ENCODE measurements at regions not wholly inside any gene's neighbourhood (a gene's known extent, or its start where the extent isn't known, plus 50 kb on each side); places are given as distances from the start of the nearest gene placed in this dataset.

DNA sequence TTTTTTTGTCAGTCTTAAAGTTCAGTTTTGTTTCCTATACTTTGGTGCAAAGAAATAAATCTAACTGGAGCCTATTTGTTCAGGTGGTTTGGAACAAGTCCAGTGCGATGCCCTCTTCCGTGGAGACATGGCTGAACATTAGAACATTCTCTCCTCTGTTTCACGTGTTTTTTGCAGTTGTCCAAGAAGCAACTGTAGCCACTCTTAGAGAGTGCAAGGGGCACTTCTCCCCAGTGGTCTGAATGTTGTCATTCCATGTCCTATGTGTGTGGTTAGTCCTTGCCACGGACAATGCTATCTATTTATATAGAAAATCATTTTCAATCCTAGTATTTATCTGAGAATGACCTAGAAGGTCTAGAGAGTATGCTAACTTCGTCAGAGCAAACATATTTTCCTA, 1232.5 kb upstream of the SEL1L start:
- H3K27me3 Mint-ChIP-seq (ENCODE audit: low read depth in 3 of 3): peaks cover 0 to 1% (median 0%) of the 10 kb centered on the region in 3 donors
- Histone ChIP-seq H4K20me1 (ENCODE audit: insufficient read depth, low read length) (no peaks in the 10 kb centered on the region), H3K9ac (ENCODE audit: insufficient read depth, low read length, poor library complexity, severe bottlenecking) (no peak overlapping the region), H3K36me3 (replicated peaks in 1 of 2; ENCODE audit: control insufficient read depth in 1 of 2, insufficient read depth in 2 of 2, low read length in 2 of 2) (no peaks in the 10 kb centered on the region), H3K79me2 (ENCODE audit: insufficient read depth, low read length) (no peaks in the 10 kb centered on the region), H3K9me3 (replicated peaks in 1 of 2; ENCODE audit: control insufficient read depth in 1 of 2, insufficient read depth in 1 of 2, low read length in 2 of 2) (no peaks in the 10 kb centered on the region), H3K27me3 (ENCODE audit: control insufficient read depth in 2 of 2, insufficient read depth in 2 of 2, low read length in 2 of 2) (no peaks in the 10 kb centered on the region), H3K27ac (ENCODE audit: low read depth in 1 of 2, low read length in 2 of 2) (no peak overlapping the region), H3K4me1 (ENCODE audit: control insufficient read depth in 1 of 2, insufficient read depth in 2 of 2, low read length in 2 of 2) (no peaks in the 10 kb centered on the region), H3K4me3 (replicated peaks in 1 of 3; ENCODE audit: low read depth in 2 of 3, low read length in 3 of 3) (no peak overlapping the region), H3K4me2 (replicated peaks; ENCODE audit: extremely low read depth, low read length, poor library complexity, severe bottlenecking) (no peak overlapping the region), H2AFZ (ENCODE audit: insufficient read depth, low read depth, low read length, poor library complexity, severe bottlenecking) (no peak overlapping the region)
- TF ChIP-seq, protein P1, sequence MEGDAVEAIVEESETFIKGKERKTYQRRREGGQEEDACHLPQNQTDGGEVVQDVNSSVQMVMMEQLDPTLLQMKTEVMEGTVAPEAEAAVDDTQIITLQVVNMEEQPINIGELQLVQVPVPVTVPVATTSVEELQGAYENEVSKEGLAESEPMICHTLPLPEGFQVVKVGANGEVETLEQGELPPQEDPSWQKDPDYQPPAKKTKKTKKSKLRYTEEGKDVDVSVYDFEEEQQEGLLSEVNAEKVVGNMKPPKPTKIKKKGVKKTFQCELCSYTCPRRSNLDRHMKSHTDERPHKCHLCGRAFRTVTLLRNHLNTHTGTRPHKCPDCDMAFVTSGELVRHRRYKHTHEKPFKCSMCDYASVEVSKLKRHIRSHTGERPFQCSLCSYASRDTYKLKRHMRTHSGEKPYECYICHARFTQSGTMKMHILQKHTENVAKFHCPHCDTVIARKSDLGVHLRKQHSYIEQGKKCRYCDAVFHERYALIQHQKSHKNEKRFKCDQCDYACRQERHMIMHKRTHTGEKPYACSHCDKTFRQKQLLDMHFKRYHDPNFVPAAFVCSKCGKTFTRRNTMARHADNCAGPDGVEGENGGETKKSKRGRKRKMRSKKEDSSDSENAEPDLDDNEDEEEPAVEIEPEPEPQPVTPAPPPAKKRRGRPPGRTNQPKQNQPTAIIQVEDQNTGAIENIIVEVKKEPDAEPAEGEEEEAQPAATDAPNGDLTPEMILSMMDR (IDR thresholded peaks at IDR 0.05): no peak
- no peaks in the 10 kb centered on the region for H3K4me1 Mint-ChIP-seq
- intact Hi-C loops (cut with micrococcal nuclease): no loop called here
- no peaks in the 10 kb centered on the region for H3K36me3 Mint-ChIP-seq
- 100% methylated on average over 2 of the region's 5 CpGs for WGBS (ENCODE audit: insufficient coverage)
- DNase-seq: no peak
- no peak overlapping the region for H3K4me3 Mint-ChIP-seq
- no peak overlapping the region for H3K27ac Mint-ChIP-seq
- peaks cover 0 to 10% (median 3%) of the 10 kb centered on the region in 7 donors for H3K9me3 Mint-ChIP-seq

DNA sequence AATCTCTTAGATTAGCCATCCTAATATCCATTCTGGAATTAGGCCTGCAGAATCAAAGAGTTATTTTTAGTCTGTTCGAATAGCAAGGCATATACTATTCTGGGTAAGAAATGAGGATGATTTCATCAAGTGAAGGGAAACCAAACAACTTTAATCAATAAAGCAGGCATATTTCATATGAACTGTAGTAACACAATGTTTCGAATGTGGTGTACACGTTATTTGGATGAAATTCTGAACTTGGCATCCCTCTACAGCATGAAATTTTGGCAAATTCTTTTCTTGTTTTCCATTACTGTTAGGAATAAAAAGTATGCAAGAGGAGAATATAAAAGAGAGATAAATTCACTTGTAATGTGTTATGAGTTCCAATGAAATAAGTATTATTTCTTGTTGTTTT, 1233.3 kb upstream of the SEL1L start:
- no peaks in the 10 kb centered on the region for H4K20me1 ChIP-seq (ENCODE audit: insufficient read depth, low read length)
- H3K4me1 Mint-ChIP-seq: no peaks in the 10 kb centered on the region
- H3K79me2 ChIP-seq (ENCODE audit: insufficient read depth, low read length): no peaks in the 10 kb centered on the region
- H2AFZ ChIP-seq (ENCODE audit: insufficient read depth, low read depth, low read length, poor library complexity, severe bottlenecking): no peak overlapping the region
- H3K27ac Mint-ChIP-seq: no peak overlapping the region
- no peak overlapping the region for H3K4me2 ChIP-seq (replicated peaks; ENCODE audit: extremely low read depth, low read length, poor library complexity, severe bottlenecking)
- no peak overlapping the region for H3K27ac ChIP-seq (ENCODE audit: low read depth in 1 of 2, low read length in 2 of 2)
- H3K27me3 ChIP-seq (ENCODE audit: control insufficient read depth in 2 of 2, insufficient read depth in 2 of 2, low read length in 2 of 2): no peaks in the 10 kb centered on the region
- intact Hi-C loops (cut with micrococcal nuclease): no loop called here
- H3K36me3 ChIP-seq (replicated peaks in 1 of 2; ENCODE audit: control insufficient read depth in 1 of 2, insufficient read depth in 2 of 2, low read length in 2 of 2): no peaks in the 10 kb centered on the region
- H3K36me3 Mint-ChIP-seq: no peaks in the 10 kb centered on the region
- WGBS (ENCODE audit: insufficient coverage): no CpG with 5 or more reads among the region's 3 CpGs
- H3K4me1 ChIP-seq (ENCODE audit: control insufficient read depth in 1 of 2, insufficient read depth in 2 of 2, low read length in 2 of 2): no peaks in the 10 kb centered on the region
- H3K4me3 ChIP-seq (replicated peaks in 1 of 3; ENCODE audit: low read depth in 2 of 3, low read length in 3 of 3): no peak overlapping the region
- TF ChIP-seq, protein P1 (IDR thresholded peaks at IDR 0.05): no peak
- H3K4me3 Mint-ChIP-seq: no peak overlapping the region
- H3K27me3 Mint-ChIP-seq (ENCODE audit: low read depth in 3 of 3): peaks cover 0 to 1% (median 0%) of the 10 kb centered on the region in 3 donors
- H3K9me3 ChIP-seq (replicated peaks in 1 of 2; ENCODE audit: control insufficient read depth in 1 of 2, insufficient read depth in 1 of 2, low read length in 2 of 2): no peaks in the 10 kb centered on the region
- peaks cover 0 to 10% (median 3%) of the 10 kb centered on the region in 7 donors for H3K9me3 Mint-ChIP-seq
- no peak overlapping the region for H3K9ac ChIP-seq (ENCODE audit: insufficient read depth, low read length, poor library complexity, severe bottlenecking)
- DNase-seq: no peak

All from CD14-positive monocyte (primary cell).